OCI-LY1 (cell line): ENCODE measurements at regions not wholly inside any gene's neighbourhood (a gene's known extent, or its start where the extent isn't known, plus 50 kb on each side); places are given as distances from the start of the nearest gene placed in this dataset.
"Not testable (repeated sequence)": the region's sequence is repeated elsewhere in the genome, so short reads cannot be mapped to it uniquely, and the experiment has no call there.

Experiments
- H2AFZ ChIP-seq: fragments of 200-600 bp; sonication (generic), shearing (Covaris generic); 2 replicates; pipeline ENCODE4 v1.6.0; 2014; ENCODE audit warnings: antibody characterized with exemption, mild to moderate bottlenecking, low read length
- H3F3A ChIP-seq: fragments of 200-600 bp; sonication (generic), shearing (Covaris generic); 2 replicates; pipeline ENCODE4 v1.6.0; 2014; ENCODE audit warnings: mild to moderate bottlenecking, antibody characterized with exemption, low read length, moderate library complexity; ENCODE audit not compliant: insufficient read depth
- H3K27ac ChIP-seq: fragments of 200-600 bp; sonication (generic); 2 replicates; pipeline ENCODE4 v1.5.1; 2014; ENCODE audit warnings: low read length, mixed run types, mild to moderate bottlenecking, low read depth; ENCODE audit not compliant: poor library complexity, severe bottlenecking
- H3K27me3 ChIP-seq: fragments of 200-600 bp; sonication (generic); 2 replicates; pipeline ENCODE4 v1.6.0; 2014; ENCODE audit warnings: antibody characterized with exemption, mild to moderate bottlenecking, low read length, moderate library complexity; ENCODE audit not compliant: insufficient read depth
- H3K36me3 ChIP-seq: fragments of 200-600 bp; sonication (generic); 2 replicates; pipeline ENCODE4 v1.6.1; 2014; ENCODE audit warnings: mild to moderate bottlenecking, antibody characterized with exemption, low read length, moderate library complexity, mixed read lengths; ENCODE audit not compliant: insufficient read depth
- H3K4me1 ChIP-seq: fragments of 200-600 bp; sonication (generic); 2 replicates; pipeline ENCODE4 v1.5.1; 2014; ENCODE audit warnings: mild to moderate bottlenecking, low read length, moderate library complexity; ENCODE audit not compliant: insufficient read depth, severe bottlenecking
- H3K4me2 ChIP-seq: fragments of 200-600 bp; sonication (generic), shearing (Covaris generic); 2 replicates; pipeline ENCODE4 v1.6.1; 2014; ENCODE audit warnings: low read length
- H3K4me3 ChIP-seq: fragments of 200-600 bp; sonication (generic); 2 replicates; pipeline ENCODE4 v1.5.1; 2014; ENCODE audit warnings: low read length, low read depth, mild to moderate bottlenecking, mixed read lengths; ENCODE audit not compliant: poor library complexity, severe bottlenecking
- H3K79me2 ChIP-seq: fragments of 200-600 bp; shearing (Covaris generic); 2 replicates; pipeline ENCODE4 v1.6.1; 2016; ENCODE audit warnings: mixed run types, low read length, mixed read lengths; ENCODE audit not compliant: insufficient read depth
- H3K9ac ChIP-seq: fragments of 200-600 bp; sonication (generic), shearing (Covaris generic); 2 replicates; pipeline ENCODE4 v1.6.1; 2014; ENCODE audit warnings: mild to moderate bottlenecking, low read length, mixed read lengths
- H3K9me2 ChIP-seq: fragments of 200-600 bp; sonication (generic), shearing (Covaris generic); 2 replicates; pipeline ENCODE4 v1.6.1; 2014; ENCODE audit warnings: low read depth, mild to moderate bottlenecking, low read length, mixed read lengths
- H3K9me3 ChIP-seq: fragments of 200-600 bp; shearing (Covaris generic); 2 replicates; pipeline ENCODE4 v1.6.1; 2014; ENCODE audit warnings: low read length, mixed read lengths
- H4K20me1 ChIP-seq: fragments of 200-600 bp; sonication (generic), shearing (Covaris generic); 2 replicates; pipeline ENCODE4 v1.6.0; 2016; ENCODE audit warnings: mild to moderate bottlenecking, low read length; ENCODE audit not compliant: insufficient read depth
- CTCF ChIP-seq: fragments of 200-600 bp; sonication (generic), shearing (Covaris generic); IDR thresholded peaks from 2 replicates; pipeline ENCODE4 v1.5.1; 2017; ENCODE audit warnings: mild to moderate bottlenecking, antibody characterized with exemption, low read length, moderate library complexity, mixed read lengths
- EZH2 ChIP-seq: fragments of 200-600 bp; sonication (generic), shearing (Covaris generic); IDR thresholded peaks from 2 replicates; pipeline ENCODE4 v1.8.0; 2017; ENCODE audit warnings: borderline replicate concordance, mixed run types, mild to moderate bottlenecking, antibody characterized with exemption, low read length, moderate library complexity, mixed read lengths

GRCh38 chr14:105986894-105987284, 460.5 kb downstream of the TMEM121 start:
- H3K36me3 ChIP-seq = no peaks in the 10 kb centered on the region
- no peak overlapping the region for H3K9ac ChIP-seq
- H3K4me3 ChIP-seq = no peak overlapping the region
- H2AFZ ChIP-seq = no peak overlapping the region
- H3F3A ChIP-seq = no peaks in the 10 kb centered on the region
- H3K9me2 ChIP-seq = no peaks in the 10 kb centered on the region
- H3K4me1 ChIP-seq = no peaks in the 10 kb centered on the region
- no peak overlapping the region for H3K27ac ChIP-seq
- H3K4me2 ChIP-seq = no peak overlapping the region
- no peak for TF ChIP-seq EZH2
- no peak for TF ChIP-seq CTCF
- no peaks in the 10 kb centered on the region for H3K79me2 ChIP-seq
- H3K27me3 ChIP-seq = no peaks in the 10 kb centered on the region
- H4K20me1 ChIP-seq = no peaks in the 10 kb centered on the region
- H3K9me3 ChIP-seq = no peaks in the 10 kb centered on the region

GRCh38 chr14:105987563-105987962, 461.2 kb downstream of the TMEM121 start:
- Histone ChIP-seq H3K4me1 (no peaks in the 10 kb centered on the region), H3K27me3 (no peaks in the 10 kb centered on the region), H3K36me3 (no peaks in the 10 kb centered on the region), H2AFZ (no peak overlapping the region), H3F3A (no peaks in the 10 kb centered on the region), H3K79me2 (no peaks in the 10 kb centered on the region), H3K27ac (no peak overlapping the region), H3K9me3 (no peaks in the 10 kb centered on the region), H3K9me2 (no peaks in the 10 kb centered on the region), H3K4me3 (no peak overlapping the region), H4K20me1 (no peaks in the 10 kb centered on the region), H3K4me2 (no peak overlapping the region), H3K9ac (no peak overlapping the region)
- TF ChIP-seq CTCF (no peak), EZH2 (no peak)

GRCh38 chr14:105989566-105990302, 463.4 kb downstream of the TMEM121 start:
- no peak for TF ChIP-seq CTCF
- no peak for TF ChIP-seq EZH2
- Histone ChIP-seq H3K27me3 (no peaks in the 10 kb centered on the region), H3K9me2 (no peaks in the 10 kb centered on the region), H3K4me2 (no peak overlapping the region), H2AFZ (no peak overlapping the region), H3K4me1 (no peaks in the 10 kb centered on the region), H3F3A (no peaks in the 10 kb centered on the region), H3K27ac (no peak overlapping the region), H4K20me1 (no peaks in the 10 kb centered on the region), H3K79me2 (no peaks in the 10 kb centered on the region), H3K9me3 (no peaks in the 10 kb centered on the region), H3K4me3 (no peak overlapping the region), H3K36me3 (no peaks in the 10 kb centered on the region), H3K9ac (no peak overlapping the region)

- H3K27ac ChIP-seq, H3K4me3 ChIP-seq, H3K9me3 ChIP-seq, H3F3A ChIP-seq, H3K4me2 ChIP-seq, H3K4me1 ChIP-seq, H3K9ac ChIP-seq, H3K79me2 ChIP-seq, H3K36me3 ChIP-seq, H2AFZ ChIP-seq, H3K9me2 ChIP-seq, H4K20me1 ChIP-seq, H3K27me3 ChIP-seq: not testable (repeated sequence)
These were observed 465.3 kb downstream of the TMEM121 start for GRCh38 chr14:105991677-105992076.
